ENCODE measurements at regions not wholly inside any gene's neighbourhood (a gene's known extent, or its start where the extent isn't known, plus 50 kb on each side); places are given as distances from the start of the nearest gene placed in this dataset.

GRCh38 chr1:96478228-96478627, 243.4 kb upstream of the PTBP2 start:
- no peak for TF ChIP-seq CTCF (IDR thresholded peaks at IDR 0.05)
- no peak for TF ChIP-seq ZFX (IDR thresholded peaks at IDR 0.05; ENCODE audit: borderline replicate concordance)
